GM19468 (cell line): ENCODE measurements at regions not wholly inside any gene's neighbourhood (a gene's known extent, or its start where the extent isn't known, plus 50 kb on each side); places are given as distances from the start of the nearest gene placed in this dataset.

ENCODE experiments used
- ATAC-seq: cut with Tn5 transposase; IDR thresholded peaks from one replicate; pipeline ENCODE4 v1.9.1; 2021; ENCODE audit warnings: mild to moderate bottlenecking, moderate library complexity, moderate number of reproducible peaks; ENCODE audit not compliant: unreplicated experiment; ENCODE audit errors: extremely low read depth

DNA sequence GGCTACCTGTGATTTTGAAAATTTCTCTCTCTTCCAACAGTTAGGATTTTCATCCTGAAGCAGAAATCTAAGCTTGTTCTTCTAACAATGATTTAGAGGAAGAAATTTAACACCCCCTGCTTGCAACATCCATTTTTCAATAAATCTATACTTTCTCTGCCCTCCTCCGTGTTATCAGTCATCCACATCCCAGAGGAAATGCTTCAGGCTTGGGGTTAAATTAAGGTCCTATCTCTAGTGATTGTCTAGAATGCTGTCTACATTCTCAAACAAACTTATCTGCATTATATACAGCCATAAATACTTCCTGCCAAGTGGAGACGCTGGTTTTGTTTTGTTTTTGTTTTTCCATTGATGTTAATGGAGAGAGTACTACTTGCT is 371.0 kb downstream of the CSNK1G3 start:
- ATAC-seq = no peak

DNA sequence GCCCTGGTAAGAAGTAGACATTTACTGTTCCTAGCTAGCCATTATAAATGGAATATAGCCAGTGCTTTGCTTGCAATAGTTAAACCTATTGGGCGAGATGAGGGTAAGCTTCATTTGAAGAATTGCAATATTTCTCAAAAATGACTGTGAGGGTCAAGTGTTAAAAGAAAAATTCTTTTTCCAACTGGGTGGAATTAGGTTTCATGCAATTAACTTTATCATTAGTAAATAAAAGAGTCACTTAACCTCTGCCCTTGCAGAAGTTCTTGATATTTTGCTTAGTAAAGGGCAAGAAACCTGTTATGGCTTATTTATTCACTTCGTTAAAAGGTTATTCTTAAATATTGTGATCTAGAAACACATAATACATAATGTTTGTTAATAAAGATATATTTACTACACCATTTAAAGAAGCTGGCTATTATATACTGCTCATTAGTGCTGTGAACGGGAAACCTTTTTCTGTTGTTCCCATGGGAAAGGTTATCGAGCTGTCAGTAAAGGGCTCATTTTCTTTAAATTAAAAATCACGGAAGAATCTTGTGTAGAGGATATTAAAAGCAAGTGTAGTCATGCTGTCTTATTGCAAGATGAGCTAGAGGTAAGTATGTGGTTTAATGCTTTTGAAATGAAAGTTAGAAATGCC is 370.5 kb downstream of the CSNK1G3 start:
- ATAC-seq = no peak

DNA sequence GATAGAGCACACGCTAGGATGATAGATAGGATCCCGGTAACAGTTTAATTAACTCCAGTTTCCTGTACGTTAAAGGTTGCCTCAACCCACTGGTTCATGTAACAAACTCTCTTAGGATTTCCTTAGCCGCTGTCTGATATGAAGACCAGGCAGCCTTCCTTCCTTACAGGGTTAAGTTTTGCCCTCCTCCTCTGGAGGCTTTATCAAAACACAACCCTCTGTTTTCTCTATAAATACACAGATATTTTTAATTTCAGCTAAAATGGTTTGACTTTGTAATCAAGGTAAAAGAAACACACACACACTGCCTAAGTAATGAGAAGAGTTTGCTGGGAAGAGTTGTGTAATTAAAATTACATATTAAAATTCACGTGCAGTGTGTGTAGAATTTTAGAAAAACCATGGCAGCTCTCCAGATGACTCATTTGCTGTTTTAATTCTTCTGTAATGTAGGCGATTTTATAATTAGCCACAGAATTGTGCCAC is 369.8 kb downstream of the CSNK1G3 start:
- ATAC-seq = no peak

DNA sequence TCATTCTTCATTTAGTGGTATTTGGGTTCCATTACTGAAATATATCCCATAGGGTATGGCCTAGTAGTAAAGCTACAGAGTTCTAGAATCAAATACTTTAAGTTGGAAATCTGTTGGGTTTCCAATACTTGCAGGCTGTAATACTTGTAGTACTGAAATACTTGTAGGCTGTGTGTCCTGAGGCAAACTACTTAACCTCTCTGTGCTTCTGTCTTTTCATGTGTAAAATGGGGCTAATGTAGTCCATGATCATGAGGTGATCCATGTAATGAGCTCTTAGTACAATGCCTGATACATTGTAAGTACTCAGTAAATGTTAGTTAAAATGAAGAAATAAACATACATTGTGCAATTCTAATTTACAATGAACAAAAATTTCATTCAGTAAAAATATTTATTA is 368.9 kb downstream of the CSNK1G3 start:
- no peak for ATAC-seq

DNA sequence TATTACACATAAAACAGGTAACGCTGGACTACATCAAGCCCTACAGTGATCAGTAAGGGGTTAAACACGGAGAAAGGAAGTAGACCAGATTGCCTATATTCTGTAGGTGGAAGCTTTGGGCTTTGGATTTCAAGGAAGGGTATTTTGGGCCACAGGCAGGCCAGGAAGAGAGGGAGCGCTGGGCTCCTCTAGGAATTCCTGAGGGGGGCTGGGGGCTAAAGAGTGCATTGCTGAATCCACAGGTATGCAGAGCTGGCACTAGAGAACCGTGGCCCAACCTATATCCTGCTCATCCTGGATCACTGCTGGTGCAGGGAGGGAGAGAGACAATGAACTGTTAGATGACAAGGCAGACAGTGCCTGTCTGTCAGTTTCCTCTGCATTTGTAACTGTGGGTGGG is 367.1 kb downstream of the CSNK1G3 start:
- no peak for ATAC-seq

DNA sequence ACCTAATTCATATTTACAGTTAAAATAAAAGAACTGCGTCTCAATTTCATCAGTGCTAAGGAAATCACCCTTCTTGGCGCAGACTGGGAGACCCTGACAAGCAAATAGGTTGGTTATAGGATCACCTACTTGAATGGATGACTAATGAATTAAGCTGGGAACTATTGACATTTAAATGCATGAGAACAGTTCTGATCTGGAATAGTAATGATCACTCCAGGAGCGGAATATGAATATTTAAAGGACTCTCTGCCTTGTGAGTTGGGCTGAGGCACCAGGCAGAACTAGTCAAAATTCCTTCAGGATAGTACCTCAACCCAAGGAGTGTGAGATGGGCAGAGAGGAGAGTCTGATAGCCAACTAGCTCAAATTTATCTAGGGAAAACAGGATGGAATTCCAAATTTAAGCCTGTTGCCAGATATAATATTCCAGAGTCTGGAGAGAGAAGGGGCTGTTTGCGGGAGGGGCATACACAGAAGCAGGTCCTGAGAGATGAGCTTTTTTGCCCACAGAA is 364.4 kb downstream of the CSNK1G3 start:
- ATAC-seq = no peak

DNA sequence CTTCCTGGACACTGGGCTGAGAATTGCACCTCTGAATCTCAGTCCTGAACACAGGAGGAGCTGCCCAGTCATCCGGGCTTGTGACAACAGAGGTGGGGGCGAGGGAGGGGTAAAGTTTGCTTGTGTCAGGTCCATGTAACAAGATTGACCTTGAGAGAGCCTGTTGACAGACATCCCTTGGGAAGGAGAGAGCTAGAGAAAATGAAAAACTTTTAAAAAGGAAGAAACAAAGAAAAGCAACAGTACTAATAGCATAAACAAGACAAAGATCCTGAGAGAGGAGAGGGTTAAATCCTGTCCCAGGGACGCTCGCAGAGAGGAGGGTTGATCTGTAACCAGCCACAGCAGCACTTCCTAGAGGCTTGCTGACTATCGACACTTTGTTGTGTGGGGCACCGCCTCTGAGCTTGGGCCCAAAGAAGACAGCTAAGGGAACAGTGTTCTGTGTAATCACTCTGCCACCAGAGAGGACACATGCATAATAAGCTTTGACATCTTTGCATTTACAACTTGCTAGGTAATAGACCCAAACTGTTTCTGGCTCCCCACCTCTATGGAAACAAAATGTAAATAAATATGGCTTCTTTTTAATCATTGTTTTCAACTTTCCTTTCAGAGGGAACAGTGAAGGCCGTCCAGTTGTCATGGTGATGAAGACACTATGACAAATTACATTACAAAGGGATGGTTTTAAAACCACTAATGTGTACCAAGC is 363.7 kb downstream of the CSNK1G3 start:
- ATAC-seq = no peak

DNA sequence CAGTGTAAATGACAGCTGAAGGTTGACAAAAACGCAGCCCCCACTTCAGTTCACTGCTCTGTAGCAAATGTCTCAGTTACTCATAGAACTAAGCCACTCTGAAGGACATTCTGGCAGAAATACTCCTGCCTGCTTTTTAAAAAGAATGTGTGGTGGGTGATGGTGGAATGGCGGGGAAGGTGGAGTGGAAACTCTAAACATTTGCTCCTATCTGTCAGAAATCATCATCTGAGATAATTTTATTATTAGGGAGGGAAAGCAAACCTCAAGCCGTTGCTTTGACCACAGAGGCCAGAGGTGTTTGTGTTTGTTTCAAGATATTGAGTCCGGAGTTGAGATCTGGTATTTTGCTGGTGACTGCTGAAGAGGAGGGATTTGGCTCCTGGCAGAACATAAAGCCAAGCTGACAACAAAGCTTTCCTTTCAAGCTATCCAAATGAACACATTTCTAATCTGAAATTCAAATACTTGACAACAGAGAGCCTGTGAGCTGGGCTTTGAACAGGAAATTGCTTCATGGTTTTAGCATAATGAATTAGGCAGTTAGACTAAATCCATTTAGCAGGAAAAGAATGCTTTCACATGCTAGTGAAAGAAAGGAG is 362.7 kb downstream of the CSNK1G3 start:
- no peak for ATAC-seq

DNA sequence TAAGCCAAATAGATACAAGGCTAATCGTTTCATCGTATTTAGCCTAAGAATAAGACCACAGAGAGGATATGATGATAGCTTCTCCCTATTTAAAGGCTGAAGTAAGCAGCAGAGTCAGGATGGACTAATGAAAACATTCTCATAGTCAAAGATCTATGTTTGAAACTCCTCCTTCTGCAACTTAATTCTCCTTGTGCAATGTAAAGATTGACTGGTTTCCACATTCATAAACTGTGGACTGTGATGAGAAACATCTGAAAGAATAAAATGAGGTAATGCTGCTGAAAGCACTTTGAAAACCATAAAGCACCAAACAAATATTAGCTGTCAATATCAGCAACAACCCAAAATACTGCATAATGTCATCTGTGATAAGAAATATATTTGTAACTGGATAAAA is 361.9 kb downstream of the CSNK1G3 start:
- no peak for ATAC-seq

DNA sequence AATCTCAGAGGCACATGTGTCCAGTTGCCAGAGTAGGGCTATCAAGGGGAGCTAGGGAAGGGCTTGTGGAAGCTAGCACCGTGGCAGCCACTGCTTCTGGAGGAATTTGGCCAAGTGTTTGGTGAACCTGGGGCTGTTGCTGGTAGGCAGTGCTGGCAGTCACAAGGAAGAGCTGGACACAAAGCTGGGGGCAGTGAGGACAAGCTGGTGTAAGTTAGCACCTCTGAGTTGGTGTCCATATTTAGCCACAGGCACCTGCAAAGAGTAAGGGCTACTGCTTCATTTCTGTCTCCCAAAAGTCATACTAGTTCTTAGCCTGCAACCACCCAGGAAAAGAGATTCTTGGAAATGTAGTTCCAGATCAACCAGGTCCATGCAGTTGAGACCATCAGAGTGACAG is 359.4 kb downstream of the CSNK1G3 start:
- ATAC-seq = no peak

DNA sequence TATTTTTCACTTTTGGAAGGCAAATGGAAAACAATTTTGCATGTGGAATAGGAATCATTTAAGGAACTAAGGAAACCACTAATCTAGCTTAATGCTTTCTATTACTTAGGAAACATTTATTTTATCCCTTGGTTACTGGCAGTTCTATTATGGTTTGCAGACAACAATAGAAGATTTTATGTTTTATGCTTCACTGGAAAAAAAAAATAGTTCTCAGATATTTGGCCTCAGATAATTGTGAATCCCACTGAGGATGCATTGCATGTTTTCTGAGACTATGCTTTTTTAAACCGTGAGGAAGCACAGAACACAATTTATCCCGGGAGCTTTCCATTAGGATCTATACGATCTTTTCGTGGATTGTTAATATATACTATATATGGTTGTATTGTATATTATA is 356.9 kb downstream of the CSNK1G3 start:
- ATAC-seq = no peak

DNA sequence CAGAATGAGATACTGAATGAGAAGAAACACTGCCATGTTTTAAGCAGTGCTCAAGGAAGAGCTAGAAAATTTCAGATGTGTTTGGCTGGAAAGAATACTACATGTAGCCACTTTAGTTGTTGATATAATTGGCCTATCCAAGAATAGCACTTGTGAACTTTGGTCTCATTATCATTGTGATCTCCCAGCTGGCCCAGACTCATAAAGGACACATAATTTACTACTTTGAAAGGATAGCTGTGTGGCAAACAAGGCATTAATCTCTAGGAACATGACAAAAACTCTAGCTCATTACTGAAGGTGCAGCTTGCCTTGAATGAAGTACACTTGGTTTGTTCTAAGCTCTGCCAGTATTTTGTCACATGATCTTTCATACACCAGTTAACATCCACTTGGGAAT is 356.3 kb downstream of the CSNK1G3 start:
- no peak for ATAC-seq

DNA sequence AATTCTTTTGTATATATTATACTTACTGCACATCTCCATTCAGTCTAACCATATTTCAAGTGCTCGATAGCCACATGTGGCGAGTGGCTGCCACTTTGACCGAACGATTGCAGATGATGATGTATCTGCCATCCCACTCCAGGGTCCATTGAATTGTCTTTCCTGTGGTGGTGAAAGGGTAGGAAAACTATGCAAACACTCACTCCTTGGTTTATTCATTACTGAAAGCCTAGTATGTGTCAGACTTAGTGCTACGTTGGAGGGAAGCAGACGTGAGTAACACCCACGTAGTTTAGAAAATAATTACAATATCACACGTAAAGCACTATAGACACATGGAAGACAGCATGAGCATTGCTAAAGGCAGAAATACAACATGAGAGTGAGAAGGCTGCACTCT is 353.7 kb downstream of the CSNK1G3 start:
- ATAC-seq = no peak

DNA sequence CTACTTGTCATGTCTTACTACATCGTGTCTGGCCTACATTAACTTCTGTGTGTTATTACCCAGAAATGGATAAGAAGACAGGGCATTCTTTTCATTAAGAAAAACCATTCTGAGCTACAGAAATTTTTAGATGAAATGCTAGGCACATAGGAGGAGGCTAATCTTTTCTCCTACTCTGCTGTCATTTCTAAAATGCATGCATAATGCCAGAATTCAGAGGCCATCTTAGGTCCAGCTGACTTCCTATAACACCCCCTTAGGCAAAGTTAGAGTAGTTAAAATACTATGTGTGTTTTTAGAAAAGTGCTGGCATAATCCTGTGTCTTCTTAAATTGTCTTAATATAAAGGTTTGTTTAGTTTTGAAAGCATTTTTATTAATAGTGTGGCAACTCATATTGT is 352.6 kb downstream of the CSNK1G3 start:
- ATAC-seq = no peak

DNA sequence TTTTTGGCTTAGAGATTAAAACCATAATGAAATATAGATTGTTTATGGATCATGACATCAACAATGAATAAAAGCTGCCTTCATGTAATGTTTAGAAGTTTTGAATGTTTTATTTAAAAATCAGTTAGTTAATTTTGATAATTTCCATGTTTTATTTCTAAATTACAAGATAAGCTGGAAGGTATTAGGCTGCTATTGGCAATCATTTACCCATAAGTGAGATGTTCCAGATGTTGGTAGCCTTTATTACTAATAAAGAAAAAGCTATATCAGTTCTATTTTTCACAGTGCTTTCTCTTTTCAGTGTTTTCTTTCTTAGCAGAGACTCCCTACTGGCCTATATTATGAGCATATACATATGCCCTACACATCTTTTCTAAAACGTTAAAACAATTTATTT is 347.0 kb downstream of the CSNK1G3 start:
- ATAC-seq = no peak

DNA sequence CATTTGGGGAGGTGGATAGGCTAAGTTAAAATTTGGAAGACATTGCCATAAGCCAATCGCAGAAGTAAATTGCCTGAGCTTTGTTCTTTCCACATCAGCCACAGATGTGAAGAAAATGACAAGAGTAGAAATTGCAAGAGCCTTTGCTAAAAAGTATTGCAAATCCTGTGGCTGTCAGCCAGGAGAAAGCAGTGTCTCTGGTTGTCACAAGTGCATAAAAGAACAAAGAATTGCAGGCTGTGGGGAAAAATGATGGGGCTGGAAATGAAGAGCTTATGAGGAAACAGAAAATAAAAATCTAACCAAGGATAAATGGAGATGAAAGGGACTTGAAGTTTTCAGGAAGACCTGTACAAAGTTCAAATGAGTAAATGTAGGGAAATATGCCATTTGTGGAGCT is 344.8 kb downstream of the CSNK1G3 start:
- no peak for ATAC-seq

DNA sequence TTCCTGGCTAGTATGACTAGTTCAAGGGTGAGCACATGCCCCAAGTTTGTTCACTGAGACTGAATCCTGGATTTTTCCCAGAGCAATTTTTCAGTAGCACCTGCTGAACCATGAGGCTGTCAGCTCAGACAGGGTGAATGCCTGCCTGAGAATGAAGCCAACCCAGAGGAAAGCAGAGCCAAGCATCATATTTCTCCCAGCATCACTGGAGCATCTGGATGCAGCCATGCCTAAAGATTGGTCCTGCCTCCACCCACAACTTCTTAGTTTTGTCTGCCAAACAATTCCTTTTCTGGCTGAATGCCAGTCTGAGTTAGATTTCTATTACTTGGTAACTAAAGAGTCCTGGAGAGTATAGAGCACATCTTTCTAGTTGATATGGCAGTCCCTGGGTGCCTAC is 343.6 kb downstream of the CSNK1G3 start:
- no peak for ATAC-seq

DNA sequence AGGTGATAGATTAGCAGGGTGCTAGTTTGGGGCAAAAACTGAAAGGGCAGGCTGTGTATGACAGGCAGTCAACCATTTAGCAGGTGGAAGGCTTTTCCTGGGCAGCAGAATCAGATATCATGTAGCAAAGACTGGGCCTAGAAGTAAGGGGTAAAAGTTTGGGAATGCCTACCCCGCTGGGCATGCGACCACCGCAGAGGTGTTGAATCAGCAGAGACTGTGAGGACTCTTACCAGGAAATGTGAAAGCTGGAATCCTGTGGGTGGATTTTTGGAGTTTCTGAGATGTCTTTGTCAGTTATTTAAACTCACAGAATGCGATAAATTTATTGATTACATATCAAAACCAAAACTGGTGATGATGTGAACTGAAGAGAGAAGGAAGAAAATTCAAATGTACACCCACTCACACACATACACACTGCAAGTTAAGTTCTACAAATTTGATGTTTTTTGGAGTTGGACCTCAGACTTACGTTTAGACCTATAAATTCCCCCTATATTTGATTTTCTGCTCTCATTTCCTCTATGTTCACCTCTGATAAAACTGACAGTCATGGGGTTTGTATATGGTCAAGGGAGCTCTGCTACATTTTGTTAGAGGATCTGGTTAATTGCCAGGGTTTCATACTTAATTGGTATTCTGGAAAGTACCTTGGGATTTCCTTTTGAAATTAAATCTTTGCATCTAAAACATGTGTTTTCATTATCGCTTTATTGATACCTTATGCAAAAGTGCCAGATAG is 333.6 kb downstream of the CSNK1G3 start:
- no peak for ATAC-seq

DNA sequence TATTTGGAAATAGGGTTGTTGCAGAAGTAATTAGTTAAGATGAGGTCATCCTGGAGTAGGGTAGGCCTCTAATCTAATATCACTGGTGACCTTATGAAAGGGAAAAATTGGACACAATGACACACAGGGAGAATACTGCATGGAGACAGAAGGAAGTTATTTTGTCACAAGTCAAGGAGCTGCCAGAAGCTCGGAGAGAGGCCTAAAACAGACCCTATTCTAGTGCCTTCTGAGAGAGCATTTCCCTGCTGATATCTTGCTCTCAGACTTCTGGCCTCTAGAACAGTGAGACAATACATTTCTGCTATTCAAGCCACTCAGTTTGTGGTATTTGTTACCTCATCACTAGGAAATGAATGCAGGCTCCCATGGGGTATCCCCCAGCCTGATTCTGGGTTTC is 332.9 kb downstream of the CSNK1G3 start:
- no peak for ATAC-seq

DNA sequence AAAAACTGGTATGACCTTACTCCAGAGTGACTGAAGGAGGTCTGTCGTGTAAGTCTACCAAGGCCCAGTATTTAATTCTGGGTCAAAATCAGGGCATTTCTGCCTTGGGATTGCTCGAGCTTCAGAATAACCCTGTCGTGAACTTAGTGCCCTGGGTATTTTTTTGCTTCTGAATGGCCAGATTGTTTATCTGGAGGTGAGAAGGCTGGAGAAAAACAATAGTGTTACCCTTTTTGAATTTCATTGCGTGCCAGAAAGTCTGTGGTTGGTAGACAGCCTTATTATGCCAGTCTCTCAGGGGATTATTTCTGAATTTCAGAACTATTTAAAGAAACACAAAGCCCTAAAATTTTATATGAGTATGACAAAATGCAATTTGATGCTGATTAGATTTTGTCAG is 323.4 kb downstream of the CSNK1G3 start:
- ATAC-seq = no peak

DNA sequence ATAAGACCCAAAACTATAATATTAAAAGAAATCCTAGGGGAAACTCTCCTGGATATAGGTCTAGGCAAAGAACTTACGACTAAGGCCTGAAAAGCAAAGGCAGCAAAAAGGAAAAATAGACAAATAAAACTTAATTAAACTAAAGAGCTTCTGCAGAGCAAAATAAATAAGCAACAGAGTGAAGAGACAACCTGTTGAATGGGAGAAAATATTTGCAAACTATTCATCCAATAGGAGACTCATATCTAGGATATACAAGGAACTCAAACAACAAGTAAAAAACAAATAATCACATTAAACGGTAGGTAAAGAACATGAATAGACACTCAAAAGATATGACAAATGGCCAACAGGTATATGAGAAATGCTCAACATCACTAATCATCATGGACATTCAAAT is 318.6 kb downstream of the CSNK1G3 start:
- ATAC-seq = no peak
